ENCODE measurements at regions not wholly inside any gene's neighbourhood (a gene's known extent, or its start where the extent isn't known, plus 50 kb on each side); places are given as distances from the start of the nearest gene placed in this dataset.

GRCh38 chr5:174877987-174878386 is 153.6 kb downstream of the MSX2 start:
- peaks cover 0 to 19% (median 0%) of the 10 kb centered on the region in 9 donors for H3K27me3 ChIP-seq

GRCh38 chr5:174872271-174872670 is 147.9 kb downstream of the MSX2 start:
- TF ChIP-seq CTCF (IDR thresholded peaks at IDR 0.05) (no peak), POLR2A (IDR thresholded peaks at IDR 0.05) (no peak)
- H3K4me1 ChIP-seq: no peaks in the 10 kb centered on the region
- peaks cover 0 to 35% (median 0%) of the 10 kb centered on the region in 9 donors for H3K27me3 ChIP-seq
- ATAC-seq (no peak), DNase-seq (no peak)
- no peaks in the 10 kb centered on the region for H3K36me3 ChIP-seq
- intact Hi-C loops (cut with DNase I): no loop called here
- 40 to 68% (median 52%) methylated on average over 1 of the region's 1 CpG for WGBS, 4 donors
- no peak overlapping the region for H3K4me3 ChIP-seq
- H3K9me3 ChIP-seq: no peaks in the 10 kb centered on the region
- H3K27ac ChIP-seq: no peak overlapping the region

More at GRCh38 chr5:174877987-174878386, 153.6 kb downstream of the MSX2 start:
- DNase-seq (no peak), ATAC-seq (no peak)
- Histone ChIP-seq H3K4me3 (no peak overlapping the region), H3K9me3 (peaks cover 0 to 1% (median 0%) of the 10 kb centered on the region in 12 donors), H3K4me1 (no peaks in the 10 kb centered on the region), H3K36me3 (no peaks in the 10 kb centered on the region), H3K27ac (no peak overlapping the region)
- 88 to 96% (median 93%) methylated on average over 1 of the region's 1 CpG for WGBS, 4 donors
- no peak for TF ChIP-seq POLR2A (IDR thresholded peaks at IDR 0.05)
- no peak for TF ChIP-seq CTCF (IDR thresholded peaks at IDR 0.05)
- intact Hi-C loops (cut with DNase I): no loop called here

GRCh38 chr5:174852143-174852542 is 127.8 kb downstream of the MSX2 start:
- TF ChIP-seq CTCF (IDR thresholded peaks at IDR 0.05) (no peak), POLR2A (IDR thresholded peaks at IDR 0.05) (no peak)
- Histone ChIP-seq H3K4me3 (no peak overlapping the region), H3K36me3 (no peaks in the 10 kb centered on the region), H3K27ac (no peak overlapping the region), H3K27me3 (peaks cover 0 to 2% (median 0%) of the 10 kb centered on the region in 9 donors), H3K9me3 (peaks cover 0 to 2% (median 0%) of the 10 kb centered on the region in 12 donors), H3K4me1 (no peaks in the 10 kb centered on the region)
- WGBS, 4 donors: 60 to 73% (median 66%) methylated on average over 5 of the region's 5 CpGs
- DNase-seq (no peak), ATAC-seq (no peak)
- intact Hi-C loops (cut with DNase I): no loop called here

- H3K27ac ChIP-seq: no peak overlapping the region
- TF ChIP-seq CTCF (IDR thresholded peaks at IDR 0.05) (no peak), POLR2A (IDR thresholded peaks at IDR 0.05) (no peak)
- no peaks in the 10 kb centered on the region for H3K4me1 ChIP-seq
- WGBS, 4 donors: 48 to 51% (median 50%) methylated on average over 4 of the region's 4 CpGs
- intact Hi-C loops (cut with DNase I): no loop called here
- H3K9me3 ChIP-seq: peaks cover 0 to 2% (median 0%) of the 10 kb centered on the region in 12 donors
- H3K4me3 ChIP-seq: no peak overlapping the region
- no peaks in the 10 kb centered on the region for H3K36me3 ChIP-seq
- ATAC-seq (no peak), DNase-seq (no peak)
- peaks cover 0 to 2% (median 0%) of the 10 kb centered on the region in 9 donors for H3K27me3 ChIP-seq
Observed at GRCh38 chr5:174850565-174851169, 126.3 kb downstream of the MSX2 start.

Data from heart left ventricle (tissue), 16 donors.